Activated naive CD4-positive, alpha-beta T cell treated with anti-CD3 and anti-CD28 coated beads, Interleukin-2, amount 50 U/mL, for 24 hours (primary cell): ENCODE measurements at regions not wholly inside any gene's neighbourhood (a gene's known extent, or its start where the extent isn't known, plus 50 kb on each side); places are given as distances from the start of the nearest gene placed in this dataset.

Experiments
- H3K27ac Mint-ChIP-seq: one replicate; pipeline ENCODE4 v1.8.0; 2021; ENCODE audit warnings: mild to moderate bottlenecking, mixed read lengths
- H3K27me3 Mint-ChIP-seq: one replicate; pipeline ENCODE4 v1.8.0; 2021; ENCODE audit warnings: mixed read lengths
- H3K36me3 Mint-ChIP-seq: one replicate; pipeline ENCODE4 v1.8.0; 2021; ENCODE audit warnings: mixed read lengths
- H3K4me1 Mint-ChIP-seq: one replicate; pipeline ENCODE4 v1.8.0; 2021; ENCODE audit warnings: mixed read lengths
- H3K4me3 Mint-ChIP-seq: one replicate; pipeline ENCODE4 v1.8.0; 2021; ENCODE audit warnings: mild to moderate bottlenecking, mixed read lengths
- H3K9me3 Mint-ChIP-seq: one replicate; pipeline ENCODE4 v1.8.0; 2021; ENCODE audit warnings: mixed read lengths

- no peak overlapping the region for H3K4me3 Mint-ChIP-seq
- H3K9me3 Mint-ChIP-seq = no peaks in the 10 kb centered on the region
- no peaks in the 10 kb centered on the region for H3K36me3 Mint-ChIP-seq
- H3K4me1 Mint-ChIP-seq = no peaks in the 10 kb centered on the region
- no peak overlapping the region for H3K27ac Mint-ChIP-seq
- H3K27me3 Mint-ChIP-seq = no peaks in the 10 kb centered on the region
Measured at GRCh38 chr9:71632776-71633175, 135.5 kb downstream of the CEMIP2 start.

DNA sequence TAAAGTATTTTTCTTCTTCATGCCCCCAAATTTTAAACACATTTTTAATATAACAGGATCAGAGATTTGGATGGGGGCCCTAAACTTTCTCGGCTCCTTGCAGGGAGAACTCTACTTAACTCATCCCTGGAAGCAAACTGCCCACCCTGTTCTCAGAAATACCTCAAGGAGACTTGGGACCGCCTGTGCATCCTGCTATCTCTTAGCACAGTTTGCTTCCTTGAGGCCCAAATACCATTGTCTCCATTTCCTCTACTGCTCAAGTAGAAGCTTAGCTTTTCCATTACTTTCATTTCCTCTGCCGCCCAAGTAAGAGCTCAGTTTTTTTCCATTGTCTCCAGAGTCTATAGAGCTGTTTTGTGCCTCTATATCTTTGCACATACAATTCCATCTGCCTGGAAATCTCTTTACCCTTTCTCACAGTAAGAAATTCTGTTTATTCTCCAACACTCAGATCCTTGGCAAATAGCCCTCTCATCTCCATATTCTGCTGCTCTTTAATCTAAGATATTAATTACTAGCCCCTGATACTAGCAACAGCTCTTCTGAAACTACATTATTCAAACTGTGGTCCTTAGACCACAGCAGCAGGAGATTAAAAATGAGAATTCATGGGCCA, 137.8 kb downstream of the CEMIP2 start:
- no peak overlapping the region for H3K27ac Mint-ChIP-seq
- no peaks in the 10 kb centered on the region for H3K9me3 Mint-ChIP-seq
- no peaks in the 10 kb centered on the region for H3K36me3 Mint-ChIP-seq
- no peak overlapping the region for H3K4me3 Mint-ChIP-seq
- H3K27me3 Mint-ChIP-seq = no peaks in the 10 kb centered on the region
- H3K4me1 Mint-ChIP-seq = no peaks in the 10 kb centered on the region

- no peak overlapping the region for H3K27ac Mint-ChIP-seq
- no peaks in the 10 kb centered on the region for H3K4me1 Mint-ChIP-seq
- no peaks in the 10 kb centered on the region for H3K9me3 Mint-ChIP-seq
- no peak overlapping the region for H3K4me3 Mint-ChIP-seq
- H3K27me3 Mint-ChIP-seq = no peaks in the 10 kb centered on the region
- H3K36me3 Mint-ChIP-seq = no peaks in the 10 kb centered on the region
Measured at GRCh38 chr9:71629578-71630215, 138.6 kb downstream of the CEMIP2 start.

GRCh38 chr9:71628247-71628646, 140.1 kb downstream of the CEMIP2 start:
- H3K27me3 Mint-ChIP-seq = no peaks in the 10 kb centered on the region

GRCh38 chr9:71627537-71627936, 140.8 kb downstream of the CEMIP2 start:
- no peaks in the 10 kb centered on the region for H3K27me3 Mint-ChIP-seq
- no peaks in the 10 kb centered on the region for H3K36me3 Mint-ChIP-seq
- H3K4me1 Mint-ChIP-seq = no peaks in the 10 kb centered on the region
- H3K4me3 Mint-ChIP-seq = no peak overlapping the region
- no peak overlapping the region for H3K27ac Mint-ChIP-seq
- H3K9me3 Mint-ChIP-seq = no peaks in the 10 kb centered on the region

More at GRCh38 chr9:71628247-71628646, 140.1 kb downstream of the CEMIP2 start:
- Mint-ChIP-seq H3K27ac (no peak overlapping the region), H3K4me1 (no peaks in the 10 kb centered on the region), H3K4me3 (no peak overlapping the region), H3K9me3 (no peaks in the 10 kb centered on the region), H3K36me3 (no peaks in the 10 kb centered on the region)

DNA sequence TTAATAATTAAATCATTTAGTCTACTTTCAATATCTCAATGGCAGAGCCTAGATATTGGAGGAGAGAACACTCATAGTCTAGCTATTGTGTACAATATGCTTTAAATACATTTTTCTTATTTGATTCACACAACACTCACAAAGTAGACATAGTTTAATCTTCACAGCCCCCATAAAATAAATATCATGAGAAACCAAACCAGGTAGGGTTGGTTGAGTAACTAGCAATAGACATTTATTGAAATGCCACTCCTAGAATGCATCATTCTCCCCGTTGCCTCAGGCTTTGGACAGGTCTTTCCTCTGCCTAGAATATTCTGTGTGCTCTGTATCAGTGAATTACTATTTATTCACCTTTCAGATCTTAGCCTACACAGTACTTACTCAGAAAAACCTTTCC, 141.9 kb downstream of the CEMIP2 start:
- Mint-ChIP-seq H3K4me3 (no peak overlapping the region), H3K4me1 (no peaks in the 10 kb centered on the region), H3K27me3 (peaks cover 3% of the 10 kb centered on the region), H3K9me3 (no peaks in the 10 kb centered on the region), H3K27ac (no peak overlapping the region), H3K36me3 (no peaks in the 10 kb centered on the region)

- Mint-ChIP-seq H3K4me1 (no peaks in the 10 kb centered on the region), H3K36me3 (no peaks in the 10 kb centered on the region), H3K9me3 (no peaks in the 10 kb centered on the region), H3K4me3 (no peak overlapping the region), H3K27ac (peak overlapping the region; percentile 46), H3K27me3 (peaks cover 3% of the 10 kb centered on the region)
Measured at GRCh38 chr9:71624728-71625127, 143.6 kb downstream of the CEMIP2 start.

DNA sequence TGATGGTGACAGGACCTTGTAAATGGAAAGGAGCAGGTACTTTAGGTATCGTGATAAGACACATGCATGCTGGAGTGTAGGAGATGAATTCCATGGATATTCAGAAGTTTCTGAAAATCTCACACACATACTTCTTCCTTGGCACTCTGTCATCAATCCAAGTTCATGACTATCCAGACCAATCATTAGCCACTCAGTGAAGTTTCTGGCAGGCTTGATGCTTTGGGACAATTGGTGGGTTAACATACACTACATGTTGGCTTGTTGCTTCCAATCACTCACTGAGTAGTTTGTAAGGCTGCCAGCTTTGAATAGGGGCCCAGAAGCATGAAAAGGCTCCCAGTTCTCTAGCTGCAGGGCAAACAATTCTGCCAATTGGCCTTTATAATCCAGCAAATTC, 147.6 kb downstream of the CEMIP2 start:
- H3K27ac Mint-ChIP-seq = no peak overlapping the region
- no peaks in the 10 kb centered on the region for H3K4me1 Mint-ChIP-seq
- H3K9me3 Mint-ChIP-seq = no peaks in the 10 kb centered on the region
- H3K4me3 Mint-ChIP-seq = no peak overlapping the region
- H3K36me3 Mint-ChIP-seq = no peaks in the 10 kb centered on the region
- peaks cover 3% of the 10 kb centered on the region for H3K27me3 Mint-ChIP-seq

DNA sequence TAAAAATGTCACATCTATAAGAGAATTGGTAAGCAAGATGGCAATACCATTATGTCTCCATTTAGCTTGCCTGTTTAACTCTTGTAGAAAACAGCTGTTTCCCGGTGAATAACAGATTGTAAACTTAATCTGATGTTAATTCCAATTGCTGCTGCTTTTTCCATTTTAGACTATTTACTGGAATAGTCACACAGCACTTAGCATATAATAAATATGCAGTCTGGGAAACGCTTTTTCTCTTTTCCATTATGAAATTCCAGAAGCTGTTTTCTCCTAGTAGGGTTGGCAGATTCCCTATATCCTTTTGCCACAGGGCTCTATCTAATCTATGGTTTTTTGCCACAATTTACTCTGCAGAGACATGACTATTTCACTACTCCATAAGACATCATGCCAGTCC, 148.0 kb downstream of the CEMIP2 start:
- Mint-ChIP-seq H3K4me3 (no peak overlapping the region), H3K36me3 (no peaks in the 10 kb centered on the region), H3K9me3 (no peaks in the 10 kb centered on the region), H3K27ac (no peak overlapping the region), H3K4me1 (no peaks in the 10 kb centered on the region), H3K27me3 (peaks cover 3% of the 10 kb centered on the region)

GRCh38 chr9:71619926-71620325, 148.4 kb downstream of the CEMIP2 start:
- Mint-ChIP-seq H3K27me3 (peaks cover 3% of the 10 kb centered on the region), H3K4me3 (no peak overlapping the region), H3K4me1 (no peaks in the 10 kb centered on the region), H3K9me3 (no peaks in the 10 kb centered on the region), H3K27ac (no peak overlapping the region), H3K36me3 (no peaks in the 10 kb centered on the region)

DNA sequence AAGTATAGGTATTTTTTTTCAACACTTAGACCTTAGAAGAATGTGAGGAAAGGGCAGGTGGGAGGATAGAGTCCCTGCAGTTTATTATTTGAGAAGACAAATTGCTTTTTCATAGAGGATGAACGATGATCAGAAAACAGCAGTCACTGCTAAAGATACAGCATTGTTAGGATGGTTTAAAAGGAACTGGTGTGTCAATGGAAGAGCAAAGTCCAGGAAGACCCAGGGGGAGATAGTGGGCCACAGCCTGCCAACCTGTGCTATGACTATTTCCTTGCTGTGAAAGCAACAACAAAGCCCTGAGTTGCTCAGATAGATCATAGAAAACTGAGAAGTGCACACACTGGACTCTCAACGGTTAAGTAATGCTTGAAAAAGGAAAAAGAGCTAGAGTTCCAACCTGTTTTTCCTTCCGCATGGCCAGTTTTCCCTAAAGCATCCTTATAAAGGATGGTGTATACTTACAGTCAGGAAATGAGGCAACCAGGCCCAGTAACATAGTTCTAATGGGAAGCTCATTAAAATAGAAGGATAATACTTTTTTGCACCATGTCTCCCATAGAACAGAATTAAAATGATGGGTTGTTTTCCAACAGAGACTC, 153.8 kb downstream of the CEMIP2 start:
- Mint-ChIP-seq H3K9me3 (no peaks in the 10 kb centered on the region), H3K27ac (no peak overlapping the region), H3K4me3 (no peak overlapping the region), H3K36me3 (no peaks in the 10 kb centered on the region), H3K27me3 (no peaks in the 10 kb centered on the region), H3K4me1 (no peaks in the 10 kb centered on the region)

DNA sequence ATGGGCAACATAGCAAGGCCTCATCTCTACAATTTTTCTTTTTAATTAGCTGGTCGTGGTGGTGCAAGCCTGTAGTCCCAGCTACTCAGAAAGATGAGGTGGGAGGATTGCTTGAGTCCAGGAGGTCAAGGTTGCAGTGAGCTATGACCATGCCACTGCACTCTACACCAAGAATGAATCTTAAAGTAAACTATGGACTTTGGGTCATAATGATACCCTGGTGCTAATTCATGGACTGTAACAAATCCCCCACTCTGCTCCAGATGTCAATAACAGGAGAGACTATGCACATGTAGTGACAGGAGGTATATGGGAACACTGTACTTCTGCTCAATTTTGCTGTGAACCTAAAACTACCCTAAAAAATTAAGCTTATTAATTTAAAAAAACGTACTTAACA, 155.4 kb downstream of the CEMIP2 start:
- no peaks in the 10 kb centered on the region for H3K27me3 Mint-ChIP-seq
- H3K36me3 Mint-ChIP-seq = no peaks in the 10 kb centered on the region
- H3K9me3 Mint-ChIP-seq = no peaks in the 10 kb centered on the region
- no peaks in the 10 kb centered on the region for H3K4me1 Mint-ChIP-seq
- H3K27ac Mint-ChIP-seq = no peak overlapping the region
- H3K4me3 Mint-ChIP-seq = no peak overlapping the region

GRCh38 chr9:71609448-71609830, 158.9 kb downstream of the CEMIP2 start:
- no peaks in the 10 kb centered on the region for H3K9me3 Mint-ChIP-seq

GRCh38 chr9:71608825-71609447, 159.4 kb downstream of the CEMIP2 start:
- H3K9me3 Mint-ChIP-seq = no peaks in the 10 kb centered on the region

More at GRCh38 chr9:71609448-71609830, 158.9 kb downstream of the CEMIP2 start:
- Mint-ChIP-seq H3K36me3 (no peaks in the 10 kb centered on the region), H3K4me3 (no peak overlapping the region), H3K4me1 (no peaks in the 10 kb centered on the region), H3K27me3 (no peaks in the 10 kb centered on the region), H3K27ac (no peak overlapping the region)

GRCh38 chr9:71608021-71608420, 160.3 kb downstream of the CEMIP2 start:
- Mint-ChIP-seq H3K9me3 (no peaks in the 10 kb centered on the region), H3K4me3 (no peak overlapping the region), H3K27ac (no peak overlapping the region), H3K36me3 (no peaks in the 10 kb centered on the region), H3K4me1 (no peaks in the 10 kb centered on the region), H3K27me3 (no peaks in the 10 kb centered on the region)

More at GRCh38 chr9:71608825-71609447, 159.4 kb downstream of the CEMIP2 start:
- no peak overlapping the region for H3K27ac Mint-ChIP-seq
- no peak overlapping the region for H3K4me3 Mint-ChIP-seq
- no peaks in the 10 kb centered on the region for H3K4me1 Mint-ChIP-seq
- H3K36me3 Mint-ChIP-seq = no peaks in the 10 kb centered on the region
- no peaks in the 10 kb centered on the region for H3K27me3 Mint-ChIP-seq

GRCh38 chr9:71607461-71607881, 160.8 kb downstream of the CEMIP2 start:
- Mint-ChIP-seq H3K27ac (no peak overlapping the region), H3K27me3 (no peaks in the 10 kb centered on the region), H3K9me3 (no peaks in the 10 kb centered on the region), H3K4me3 (no peak overlapping the region), H3K4me1 (no peaks in the 10 kb centered on the region), H3K36me3 (no peaks in the 10 kb centered on the region)
